Upper lobe of left lung (tissue), 4 donors: ENCODE measurements at regions not wholly inside any gene's neighbourhood (a gene's known extent, or its start where the extent isn't known, plus 50 kb on each side); places are given as distances from the start of the nearest gene placed in this dataset.

Experiments
- CTCF ChIP-seq, 6 experiments: fragments of 450-650 bp in 4 of 6; fragments of 200-600 bp in 2 of 6; sonication (generic) in 2 of 6; IDR thresholded peaks; one replicate each; pipeline ENCODE4 v1.5.1; 2016 to 2019; ENCODE audit warnings: antibody characterized with exemption in 6 of 6
- EP300 ChIP-seq, 4 donors: sonication (generic); formaldehyde crosslinking; IDR thresholded peaks; one replicate each; pipeline ENCODE4 v1.5.1; 2017; ENCODE audit warnings: antibody characterized with exemption in 4 of 4, control low read depth in 2 of 4

DNA sequence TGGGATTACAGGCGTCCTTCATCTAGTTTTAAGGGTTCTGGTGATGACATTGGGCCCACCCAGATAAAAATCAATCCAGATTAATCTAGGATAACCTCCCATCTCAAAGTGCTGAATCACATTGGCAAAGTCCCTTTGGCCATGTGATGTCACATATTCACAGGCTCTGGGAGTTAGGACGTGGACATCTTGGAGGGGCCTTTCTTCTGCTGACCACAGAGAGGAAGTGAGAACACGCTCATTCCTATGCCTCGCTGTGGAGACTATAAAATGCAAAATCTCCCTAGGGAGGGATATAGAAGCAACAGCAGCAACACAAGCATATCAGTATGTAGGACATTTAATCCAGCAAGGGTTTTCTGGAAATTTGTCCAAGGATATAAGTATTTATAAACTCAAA lies 266.0 kb upstream of the PITRM1 start:
- TF ChIP-seq EP300 (IDR thresholded peaks at IDR 0.05) (no peak), CTCF (IDR thresholded peaks at IDR 0.05) (no peak)
